DOHH2 (cell line): ENCODE measurements at regions not wholly inside any gene's neighbourhood (a gene's known extent, or its start where the extent isn't known, plus 50 kb on each side); places are given as distances from the start of the nearest gene placed in this dataset.

Source experiments
- H3F3A ChIP-seq: fragments of 200-600 bp; sonication (generic), shearing (Covaris generic); 2 replicates; pipeline ENCODE4 v1.6.0; 2016; ENCODE audit warnings: antibody characterized with exemption, mild to moderate bottlenecking; ENCODE audit not compliant: control insufficient read depth, insufficient read depth
- H3K27ac ChIP-seq: fragments of 200-600 bp; sonication (generic); 2 replicates; pipeline ENCODE4 v1.5.1; 2014; ENCODE audit warnings: low read depth, mild to moderate bottlenecking, low read length, moderate library complexity
- H3K27me3 ChIP-seq: fragments of 200-600 bp; sonication (generic); 2 replicates; pipeline ENCODE4 v1.6.1; 2014; ENCODE audit warnings: mild to moderate bottlenecking, low read length, mixed read lengths; ENCODE audit not compliant: control insufficient read depth
- H3K36me3 ChIP-seq: fragments of 200-600 bp; sonication (generic); 2 replicates; pipeline ENCODE4 v1.6.1; 2014; ENCODE audit warnings: mild to moderate bottlenecking, low read length, moderate library complexity, mixed read lengths; ENCODE audit not compliant: control insufficient read depth
- H3K4me1 ChIP-seq: fragments of 200-600 bp; sonication (generic); 2 replicates; pipeline ENCODE4 v1.6.1; 2014; ENCODE audit warnings: mild to moderate bottlenecking, low read length, mixed read lengths; ENCODE audit not compliant: control insufficient read depth
- H3K4me2 ChIP-seq: fragments of 200-600 bp; sonication (generic); 2 replicates; pipeline ENCODE4 v1.6.0; 2014; ENCODE audit warnings: mild to moderate bottlenecking, low read length, moderate library complexity
- H3K4me3 ChIP-seq: fragments of 200-600 bp; sonication (generic); 2 replicates; pipeline ENCODE4 v1.5.1; 2014; ENCODE audit warnings: mild to moderate bottlenecking, low read length, mixed read lengths
- H3K79me2 ChIP-seq: fragments of 200-600 bp; sonication (generic); 2 replicates; pipeline ENCODE4 v1.6.1; 2014; ENCODE audit warnings: mild to moderate bottlenecking, low read length, mixed read lengths; ENCODE audit not compliant: control insufficient read depth
- H3K9me2 ChIP-seq: fragments of 200-600 bp; sonication (generic); replicated peaks from 2 replicates; pipeline ENCODE4 v1.6.1; 2014; ENCODE audit warnings: mild to moderate bottlenecking, low read length, mixed read lengths; ENCODE audit not compliant: control insufficient read depth
- H3K9me3 ChIP-seq: fragments of 200-600 bp; sonication (generic); 2 replicates; pipeline ENCODE4 v1.6.1; 2014; ENCODE audit warnings: antibody characterized with exemption, low read length, mixed read lengths; ENCODE audit not compliant: control insufficient read depth, insufficient read depth
- H4K20me1 ChIP-seq: fragments of 200-600 bp; sonication (generic); 2 replicates; pipeline ENCODE4 v1.6.0; 2014; ENCODE audit warnings: low read depth, mild to moderate bottlenecking, antibody characterized with exemption, low read length, moderate library complexity; ENCODE audit not compliant: control insufficient read depth, insufficient read depth
- CTCF ChIP-seq: fragments of 200-600 bp; sonication (generic); IDR thresholded peaks from one replicate; pipeline ENCODE4 v1.5.1; 2014; ENCODE audit warnings: antibody characterized with exemption, mild to moderate bottlenecking, low read depth, low read length; ENCODE audit not compliant: poor library complexity, severe bottlenecking
- EZH2phosphoT487 ChIP-seq: fragments of 200-600 bp; sonication (generic); IDR thresholded peaks from 2 replicates; pipeline ENCODE4 v1.6.1; 2017; ENCODE audit warnings: borderline replicate concordance, mild to moderate bottlenecking, antibody characterized with exemption, low read length, moderate library complexity, mixed read lengths

- H3K4me2 ChIP-seq, result no peak overlapping the region
- no peak overlapping the region for H3K4me3 ChIP-seq
- H3K9me3 ChIP-seq, result no peaks in the 10 kb centered on the region
- no peaks in the 10 kb centered on the region for H3K36me3 ChIP-seq
- H3K27me3 ChIP-seq, result peaks cover 3% of the 10 kb centered on the region; the same call in 1 of the 2 replicates
- no peaks in the 10 kb centered on the region for H3K79me2 ChIP-seq
- H3K9me2 ChIP-seq, result no peaks in the 10 kb centered on the region
- no peaks in the 10 kb centered on the region for H4K20me1 ChIP-seq
- no peak overlapping the region for H3K27ac ChIP-seq
- H3F3A ChIP-seq, result no peaks in the 10 kb centered on the region
- no peaks in the 10 kb centered on the region for H3K4me1 ChIP-seq
- TF ChIP-seq CTCF (no peak), EZH2phosphoT487 (no peak)
These were observed 135.0 kb upstream of the PRR20G start for GRCh38 chr3:127422663-127423375.

GRCh38 chr3:127421943-127422662 is 134.3 kb upstream of the PRR20G start:
- Histone ChIP-seq H3K4me3 (no peak overlapping the region), H3K36me3 (no peaks in the 10 kb centered on the region), H3K4me2 (no peak overlapping the region), H3K9me2 (no peaks in the 10 kb centered on the region), H3K27ac (no peak overlapping the region), H3K9me3 (no peaks in the 10 kb centered on the region), H3K27me3 (0 out of 2 replicates have a peak, but pooled peaks cover 8% of the 10 kb centered on the region), H4K20me1 (no peaks in the 10 kb centered on the region), H3K4me1 (no peaks in the 10 kb centered on the region), H3K79me2 (no peaks in the 10 kb centered on the region), H3F3A (no peaks in the 10 kb centered on the region)
- TF ChIP-seq EZH2phosphoT487, result no peak
- TF ChIP-seq CTCF, result no peak

GRCh38 chr3:127420829-127421228 is 133.0 kb upstream of the PRR20G start:
- H3K9me2 ChIP-seq, result no peaks in the 10 kb centered on the region
- H3F3A ChIP-seq, result no peaks in the 10 kb centered on the region
- H4K20me1 ChIP-seq, result no peaks in the 10 kb centered on the region
- H3K9me3 ChIP-seq, result no peaks in the 10 kb centered on the region
- TF ChIP-seq CTCF, result no peak
- TF ChIP-seq EZH2phosphoT487, result no peak
- H3K4me3 ChIP-seq, result no peak overlapping the region
- no peaks in the 10 kb centered on the region for H3K79me2 ChIP-seq
- H3K4me2 ChIP-seq, result no peak overlapping the region
- no peak overlapping the region for H3K27ac ChIP-seq
- H3K36me3 ChIP-seq, result no peaks in the 10 kb centered on the region
- H3K4me1 ChIP-seq, result no peaks in the 10 kb centered on the region
- H3K27me3 ChIP-seq, result peaks cover 20% of the 10 kb centered on the region
